SK-N-MC (cell line): ENCODE measurements at regions not wholly inside any gene's neighbourhood (a gene's known extent, or its start where the extent isn't known, plus 50 kb on each side); places are given as distances from the start of the nearest gene placed in this dataset.
"Not testable (repeated sequence)": the region's sequence is repeated elsewhere in the genome, so short reads cannot be mapped to it uniquely, and the experiment has no call there.

ENCODE experiments used
- DNase-seq: peaks from one replicate; pipeline ENCODE4 v3.0.0-alpha.2; 2011; ENCODE audit warnings: low read depth, low spot score
- H3K27ac ChIP-seq: fragments of 200-600 bp; sonication (generic); 2 replicates; pipeline ENCODE4 v1.5.1; 2016; ENCODE audit warnings: mixed run types
- H3K36me3 ChIP-seq: fragments of 200-600 bp; sonication (generic); 2 replicates; pipeline ENCODE4 v1.6.1; 2017; ENCODE audit warnings: antibody characterized with exemption, low read length, mixed read lengths; ENCODE audit not compliant: insufficient read depth
- H3K4me3 ChIP-seq: fragments of 200-600 bp; sonication (generic); 2 replicates; pipeline ENCODE4 v1.5.1; 2016
- H3K9ac ChIP-seq: fragments of 200-600 bp; sonication (generic); 2 replicates; pipeline ENCODE4 v1.8.0; 2017; ENCODE audit warnings: mixed run types, mixed read lengths; ENCODE audit not compliant: insufficient read length
- H3K9me3 ChIP-seq: fragments of 200-600 bp; sonication (generic); 2 replicates; pipeline ENCODE4 v1.6.1; 2017; ENCODE audit warnings: low read depth, mild to moderate bottlenecking, antibody characterized with exemption, low read length, moderate library complexity, mixed read lengths

GRCh38 chr2:111444516-111444915 lies 323.8 kb downstream of the BCL2L11 start:
- H3K9me3 ChIP-seq, DNase-seq, H3K4me3 ChIP-seq, H3K36me3 ChIP-seq, H3K9ac ChIP-seq, H3K27ac ChIP-seq: not testable (repeated sequence)

- not testable (repeated sequence) for H3K36me3 ChIP-seq, H3K27ac ChIP-seq, H3K4me3 ChIP-seq, DNase-seq, H3K9me3 ChIP-seq, H3K9ac ChIP-seq
Observed at GRCh38 chr2:111445191-111445929, 324.6 kb downstream of the BCL2L11 start.

GRCh38 chr2:111445941-111446340 lies 325.2 kb downstream of the BCL2L11 start:
- DNase-seq, H3K4me3 ChIP-seq, H3K9ac ChIP-seq, H3K9me3 ChIP-seq, H3K27ac ChIP-seq, H3K36me3 ChIP-seq: not testable (repeated sequence)

- H3K36me3 ChIP-seq, DNase-seq, H3K9me3 ChIP-seq, H3K9ac ChIP-seq, H3K4me3 ChIP-seq, H3K27ac ChIP-seq: not testable (repeated sequence)
Observed at GRCh38 chr2:111447482-111447881, 326.8 kb downstream of the BCL2L11 start.

- not testable (repeated sequence) for H3K9ac ChIP-seq, DNase-seq, H3K4me3 ChIP-seq, H3K27ac ChIP-seq, H3K9me3 ChIP-seq, H3K36me3 ChIP-seq
Observed at GRCh38 chr2:111448796-111449195, 328.1 kb downstream of the BCL2L11 start.

GRCh38 chr2:111450526-111450925 lies 329.8 kb downstream of the BCL2L11 start:
- DNase-seq, H3K4me3 ChIP-seq, H3K9ac ChIP-seq, H3K36me3 ChIP-seq, H3K27ac ChIP-seq, H3K9me3 ChIP-seq: not testable (repeated sequence)

- H3K9ac ChIP-seq, H3K9me3 ChIP-seq, DNase-seq, H3K36me3 ChIP-seq, H3K27ac ChIP-seq, H3K4me3 ChIP-seq: not testable (repeated sequence)
Observed at GRCh38 chr2:111451692-111452199, 331.0 kb downstream of the BCL2L11 start.

- DNase-seq, H3K27ac ChIP-seq, H3K9me3 ChIP-seq, H3K36me3 ChIP-seq, H3K9ac ChIP-seq, H3K4me3 ChIP-seq: not testable (repeated sequence)
Observed at GRCh38 chr2:111452208-111452607, 331.5 kb downstream of the BCL2L11 start.

- H3K9ac ChIP-seq, H3K36me3 ChIP-seq, DNase-seq, H3K9me3 ChIP-seq, H3K27ac ChIP-seq, H3K4me3 ChIP-seq: not testable (repeated sequence)
Observed at GRCh38 chr2:111453308-111453707, 332.6 kb downstream of the BCL2L11 start.

GRCh38 chr2:111453816-111454215 lies 333.1 kb downstream of the BCL2L11 start:
- not testable (repeated sequence) for H3K9me3 ChIP-seq, DNase-seq, H3K36me3 ChIP-seq

GRCh38 chr2:111454404-111454803 lies 333.7 kb downstream of the BCL2L11 start:
- peak; percentile 5 for DNase-seq
- H3K27ac ChIP-seq, H3K4me3 ChIP-seq, H3K9me3 ChIP-seq, H3K36me3 ChIP-seq, H3K9ac ChIP-seq: not testable (repeated sequence)

More at GRCh38 chr2:111453816-111454215, 333.1 kb downstream of the BCL2L11 start:
- not testable (repeated sequence) for H3K27ac ChIP-seq, H3K4me3 ChIP-seq, H3K9ac ChIP-seq

- H3K4me3 ChIP-seq, H3K27ac ChIP-seq, H3K9ac ChIP-seq, H3K9me3 ChIP-seq, H3K36me3 ChIP-seq, DNase-seq: not testable (repeated sequence)
Observed at GRCh38 chr2:111455016-111456015, 334.6 kb downstream of the BCL2L11 start.

GRCh38 chr2:111457191-111457590 lies 336.5 kb downstream of the BCL2L11 start:
- H3K4me3 ChIP-seq, H3K36me3 ChIP-seq, H3K9ac ChIP-seq: not testable (repeated sequence)

GRCh38 chr2:111460901-111461300 lies 340.2 kb downstream of the BCL2L11 start:
- H3K27ac ChIP-seq, DNase-seq, H3K36me3 ChIP-seq, H3K4me3 ChIP-seq, H3K9ac ChIP-seq, H3K9me3 ChIP-seq: not testable (repeated sequence)

More at GRCh38 chr2:111457191-111457590, 336.5 kb downstream of the BCL2L11 start:
- not testable (repeated sequence) for H3K9me3 ChIP-seq, H3K27ac ChIP-seq, DNase-seq
